HL-60 (cell line): ENCODE measurements at regions not wholly inside any gene's neighbourhood (a gene's known extent, or its start where the extent isn't known, plus 50 kb on each side); places are given as distances from the start of the nearest gene placed in this dataset.

Source experiments
- GABPA ChIP-seq: IDR thresholded peaks from 2 replicates; pipeline ENCODE4 v1.6.1; 2012; ENCODE audit warnings: low read depth
- POLR2AphosphoS5 ChIP-seq: IDR thresholded peaks from 2 replicates; pipeline ENCODE4 v1.6.1; 2012; ENCODE audit warnings: low read depth
- SPI1 ChIP-seq: IDR thresholded peaks from 2 replicates; pipeline ENCODE4 v1.6.1; 2012; ENCODE audit warnings: low read depth, mild to moderate bottlenecking, borderline replicate concordance
- TF ChIP-seq, protein P1 (sequence below): IDR thresholded peaks from one replicate; pipeline ENCODE4 v1.5.1; 2011; ENCODE audit warnings: low read length, control low read depth, inconsistent platforms; ENCODE audit not compliant: insufficient read depth
- TF ChIP-seq, protein P2 (sequence below): IDR thresholded peaks from 2 replicates; pipeline ENCODE4 v1.6.1; 2012; ENCODE audit warnings: low read depth; ENCODE audit not compliant: insufficient replicate concordance

DNA sequence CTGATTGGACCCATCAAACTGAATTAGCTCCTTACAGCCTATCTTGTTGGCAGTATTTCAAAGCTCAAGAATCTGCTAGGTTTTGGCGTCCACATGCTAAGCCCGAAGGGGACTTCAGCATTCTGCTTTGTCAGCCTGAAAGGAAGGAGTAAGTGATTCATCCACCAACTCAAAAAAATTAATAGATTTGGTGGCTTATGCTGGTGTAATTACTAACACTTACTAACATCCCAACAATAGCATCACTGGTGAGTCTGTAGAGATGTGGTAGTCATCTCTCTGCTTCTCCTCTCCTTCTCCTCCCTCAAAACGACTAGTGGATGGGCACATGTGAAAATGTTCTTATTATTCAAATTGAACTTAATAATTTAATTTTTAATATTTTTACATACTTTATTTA lies 53.8 kb upstream of the EGR2 start:
- TF ChIP-seq, protein P1, sequence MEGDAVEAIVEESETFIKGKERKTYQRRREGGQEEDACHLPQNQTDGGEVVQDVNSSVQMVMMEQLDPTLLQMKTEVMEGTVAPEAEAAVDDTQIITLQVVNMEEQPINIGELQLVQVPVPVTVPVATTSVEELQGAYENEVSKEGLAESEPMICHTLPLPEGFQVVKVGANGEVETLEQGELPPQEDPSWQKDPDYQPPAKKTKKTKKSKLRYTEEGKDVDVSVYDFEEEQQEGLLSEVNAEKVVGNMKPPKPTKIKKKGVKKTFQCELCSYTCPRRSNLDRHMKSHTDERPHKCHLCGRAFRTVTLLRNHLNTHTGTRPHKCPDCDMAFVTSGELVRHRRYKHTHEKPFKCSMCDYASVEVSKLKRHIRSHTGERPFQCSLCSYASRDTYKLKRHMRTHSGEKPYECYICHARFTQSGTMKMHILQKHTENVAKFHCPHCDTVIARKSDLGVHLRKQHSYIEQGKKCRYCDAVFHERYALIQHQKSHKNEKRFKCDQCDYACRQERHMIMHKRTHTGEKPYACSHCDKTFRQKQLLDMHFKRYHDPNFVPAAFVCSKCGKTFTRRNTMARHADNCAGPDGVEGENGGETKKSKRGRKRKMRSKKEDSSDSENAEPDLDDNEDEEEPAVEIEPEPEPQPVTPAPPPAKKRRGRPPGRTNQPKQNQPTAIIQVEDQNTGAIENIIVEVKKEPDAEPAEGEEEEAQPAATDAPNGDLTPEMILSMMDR, result no peak
- TF ChIP-seq, protein P2, sequence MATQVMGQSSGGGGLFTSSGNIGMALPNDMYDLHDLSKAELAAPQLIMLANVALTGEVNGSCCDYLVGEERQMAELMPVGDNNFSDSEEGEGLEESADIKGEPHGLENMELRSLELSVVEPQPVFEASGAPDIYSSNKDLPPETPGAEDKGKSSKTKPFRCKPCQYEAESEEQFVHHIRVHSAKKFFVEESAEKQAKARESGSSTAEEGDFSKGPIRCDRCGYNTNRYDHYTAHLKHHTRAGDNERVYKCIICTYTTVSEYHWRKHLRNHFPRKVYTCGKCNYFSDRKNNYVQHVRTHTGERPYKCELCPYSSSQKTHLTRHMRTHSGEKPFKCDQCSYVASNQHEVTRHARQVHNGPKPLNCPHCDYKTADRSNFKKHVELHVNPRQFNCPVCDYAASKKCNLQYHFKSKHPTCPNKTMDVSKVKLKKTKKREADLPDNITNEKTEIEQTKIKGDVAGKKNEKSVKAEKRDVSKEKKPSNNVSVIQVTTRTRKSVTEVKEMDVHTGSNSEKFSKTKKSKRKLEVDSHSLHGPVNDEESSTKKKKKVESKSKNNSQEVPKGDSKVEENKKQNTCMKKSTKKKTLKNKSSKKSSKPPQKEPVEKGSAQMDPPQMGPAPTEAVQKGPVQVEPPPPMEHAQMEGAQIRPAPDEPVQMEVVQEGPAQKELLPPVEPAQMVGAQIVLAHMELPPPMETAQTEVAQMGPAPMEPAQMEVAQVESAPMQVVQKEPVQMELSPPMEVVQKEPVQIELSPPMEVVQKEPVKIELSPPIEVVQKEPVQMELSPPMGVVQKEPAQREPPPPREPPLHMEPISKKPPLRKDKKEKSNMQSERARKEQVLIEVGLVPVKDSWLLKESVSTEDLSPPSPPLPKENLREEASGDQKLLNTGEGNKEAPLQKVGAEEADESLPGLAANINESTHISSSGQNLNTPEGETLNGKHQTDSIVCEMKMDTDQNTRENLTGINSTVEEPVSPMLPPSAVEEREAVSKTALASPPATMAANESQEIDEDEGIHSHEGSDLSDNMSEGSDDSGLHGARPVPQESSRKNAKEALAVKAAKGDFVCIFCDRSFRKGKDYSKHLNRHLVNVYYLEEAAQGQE, result no peak
- TF ChIP-seq POLR2AphosphoS5, result no peak
- TF ChIP-seq GABPA, result no peak
- no peak for TF ChIP-seq SPI1
